Embryonic facial prominence (tissue), 1 donor: ENCODE measurements at regions not wholly inside any gene's neighbourhood (a gene's known extent, or its start where the extent isn't known, plus 50 kb on each side); places are given as distances from the start of the nearest gene placed in this dataset.
"Not testable (repeated sequence)": the region's sequence is repeated elsewhere in the genome, so short reads cannot be mapped to it uniquely, and the experiment has no call there.

Experiments
- DNase-seq: peaks from one replicate; pipeline ENCODE4 v3.0.0-alpha.2; 2016; ENCODE audit errors: extremely low spot score

GRCh38 chr3:187795207-187795960, 50.1 kb upstream of the BCL6 start:
- no peak for DNase-seq

- DNase-seq, result no peak
These were observed 52.9 kb upstream of the BCL6 start for GRCh38 chr3:187798126-187798525.

GRCh38 chr3:187798531-187799530, 53.6 kb upstream of the BCL6 start:
- DNase-seq, result no peak

- DNase-seq, result no peak
These were observed 54.8 kb upstream of the BCL6 start for GRCh38 chr3:187799942-187800641.

- no peak for DNase-seq
These were observed 55.9 kb upstream of the BCL6 start for GRCh38 chr3:187801152-187801551.

- DNase-seq, result no peak
These were observed 57.1 kb upstream of the BCL6 start for GRCh38 chr3:187802203-187802927.

GRCh38 chr3:187802928-187803259, 57.6 kb upstream of the BCL6 start:
- DNase-seq, result no peak

- DNase-seq, result no peak
These were observed 59.0 kb upstream of the BCL6 start for GRCh38 chr3:187804120-187804744.

GRCh38 chr3:187804745-187805121, 59.5 kb upstream of the BCL6 start:
- no peak for DNase-seq

- DNase-seq, result no peak
These were observed 60.5 kb upstream of the BCL6 start for GRCh38 chr3:187805774-187806173.

GRCh38 chr3:187807086-187807862, 62.0 kb upstream of the BCL6 start:
- no peak for DNase-seq

GRCh38 chr3:187808527-187808895, 63.2 kb upstream of the BCL6 start:
- no peak for DNase-seq

- DNase-seq, result no peak
These were observed 64.3 kb upstream of the BCL6 start for GRCh38 chr3:187809612-187809991.

GRCh38 chr3:187810021-187810446, 64.8 kb upstream of the BCL6 start:
- no peak for DNase-seq

- DNase-seq, result no peak
These were observed 66.5 kb upstream of the BCL6 start for GRCh38 chr3:187811585-187812250.

- DNase-seq, result no peak
These were observed 67.2 kb upstream of the BCL6 start for GRCh38 chr3:187812496-187812895.

GRCh38 chr3:187813198-187813597, 67.9 kb upstream of the BCL6 start:
- no peak for DNase-seq

- not testable (repeated sequence) for DNase-seq
These were observed 72.5 kb upstream of the BCL6 start for GRCh38 chr3:187817766-187818165.

GRCh38 chr3:187821616-187822317, 76.5 kb upstream of the BCL6 start:
- DNase-seq, result no peak
